ENCODE measurements at regions not wholly inside any gene's neighbourhood (a gene's known extent, or its start where the extent isn't known, plus 50 kb on each side); places are given as distances from the start of the nearest gene placed in this dataset.
A peak's percentile ranks its signal among the peaks of the same experiment; 100 is the strongest.

DNA sequence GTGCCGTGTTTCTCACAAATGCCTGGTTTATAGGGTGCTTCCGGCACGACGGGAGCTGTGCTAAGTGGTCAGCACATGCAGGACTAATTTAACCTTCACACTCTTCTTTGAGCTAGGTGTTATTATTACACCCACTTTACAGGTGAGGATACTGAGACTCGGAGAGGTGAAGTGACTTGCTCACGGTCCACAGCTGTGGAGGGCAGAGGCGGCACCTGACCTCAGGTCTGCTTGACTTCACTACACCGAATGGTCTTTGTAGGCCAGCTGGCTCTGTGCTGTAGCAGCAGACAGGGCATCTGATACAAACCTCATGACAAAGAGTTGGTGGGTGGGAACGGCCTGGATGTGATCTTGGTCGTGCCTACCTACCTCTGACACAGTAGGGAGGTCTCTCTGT lies 102.0 kb upstream of the BOD1 start:
- DNase-seq (no peak), ATAC-seq (no peak)
- no peaks in the 10 kb centered on the region for H3K27me3 ChIP-seq
- TF ChIP-seq, protein P1, sequence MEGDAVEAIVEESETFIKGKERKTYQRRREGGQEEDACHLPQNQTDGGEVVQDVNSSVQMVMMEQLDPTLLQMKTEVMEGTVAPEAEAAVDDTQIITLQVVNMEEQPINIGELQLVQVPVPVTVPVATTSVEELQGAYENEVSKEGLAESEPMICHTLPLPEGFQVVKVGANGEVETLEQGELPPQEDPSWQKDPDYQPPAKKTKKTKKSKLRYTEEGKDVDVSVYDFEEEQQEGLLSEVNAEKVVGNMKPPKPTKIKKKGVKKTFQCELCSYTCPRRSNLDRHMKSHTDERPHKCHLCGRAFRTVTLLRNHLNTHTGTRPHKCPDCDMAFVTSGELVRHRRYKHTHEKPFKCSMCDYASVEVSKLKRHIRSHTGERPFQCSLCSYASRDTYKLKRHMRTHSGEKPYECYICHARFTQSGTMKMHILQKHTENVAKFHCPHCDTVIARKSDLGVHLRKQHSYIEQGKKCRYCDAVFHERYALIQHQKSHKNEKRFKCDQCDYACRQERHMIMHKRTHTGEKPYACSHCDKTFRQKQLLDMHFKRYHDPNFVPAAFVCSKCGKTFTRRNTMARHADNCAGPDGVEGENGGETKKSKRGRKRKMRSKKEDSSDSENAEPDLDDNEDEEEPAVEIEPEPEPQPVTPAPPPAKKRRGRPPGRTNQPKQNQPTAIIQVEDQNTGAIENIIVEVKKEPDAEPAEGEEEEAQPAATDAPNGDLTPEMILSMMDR (IDR thresholded peaks at IDR 0.05), result no peak
- H3K27ac ChIP-seq, result no peak overlapping the region
- intact Hi-C loops (cut with DNase I), result no loop called here
- peaks cover 0 to 11% of the 10 kb centered on the region in 2 donors for H3K4me1 ChIP-seq
- no peak overlapping the region for H3K4me3 ChIP-seq
- no peaks in the 10 kb centered on the region for H3K36me3 ChIP-seq
- no peaks in the 10 kb centered on the region for H3K9me3 ChIP-seq

- Histone ChIP-seq H3K9me3 (no peaks in the 10 kb centered on the region), H3K4me1 (peaks cover 0 to 10% of the 10 kb centered on the region in 2 donors), H3K27ac (no peak overlapping the region), H3K27me3 (no peaks in the 10 kb centered on the region), H3K36me3 (no peaks in the 10 kb centered on the region), H3K4me3 (no peak overlapping the region)
- intact Hi-C loops (cut with DNase I), result no loop called here
- TF ChIP-seq, protein P1 (IDR thresholded peaks at IDR 0.05), result no peak
- ATAC-seq, result no peak
- DNase-seq, result no peak
Measured at GRCh38 chr5:173719731-173720082, 103.3 kb upstream of the BOD1 start.

DNA sequence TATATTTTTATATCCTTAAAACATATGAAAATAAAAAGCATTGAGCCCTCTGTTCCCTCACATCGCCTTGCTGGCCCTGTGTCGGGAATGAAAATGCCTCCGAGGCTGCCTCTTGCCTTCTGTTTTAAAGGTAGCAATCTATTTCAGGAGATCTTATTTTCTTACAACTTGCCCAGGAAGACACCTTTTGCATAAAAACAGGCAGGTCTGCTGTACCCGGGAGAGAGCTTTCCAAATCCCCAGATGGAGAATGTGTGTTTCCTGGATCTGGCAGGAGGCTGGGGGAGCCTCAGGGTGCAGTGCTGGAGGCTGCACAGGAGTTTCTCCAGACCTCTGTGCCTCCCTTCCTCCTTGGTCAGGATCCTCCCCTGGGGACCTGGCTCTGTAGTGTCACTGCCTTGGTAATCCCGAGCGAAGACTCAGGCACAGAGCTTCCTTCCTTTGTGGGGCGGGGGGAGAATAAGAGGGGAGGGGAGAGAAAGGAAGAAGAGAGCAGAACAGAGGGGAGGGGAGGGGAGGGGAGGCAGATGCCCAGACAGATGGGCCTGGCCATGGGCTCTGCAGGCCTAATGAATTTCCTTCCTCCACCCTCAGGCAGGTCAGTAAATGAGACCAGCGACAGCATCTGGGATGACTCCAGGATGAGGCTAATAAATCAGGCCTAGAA lies 104.0 kb upstream of the BOD1 start:
- Histone ChIP-seq H3K9me3 (no peaks in the 10 kb centered on the region), H3K4me3 (no peak overlapping the region), H3K4me1 (peaks cover 0 to 8% of the 10 kb centered on the region in 2 donors), H3K27me3 (no peaks in the 10 kb centered on the region), H3K27ac (no peak overlapping the region), H3K36me3 (no peaks in the 10 kb centered on the region)
- ATAC-seq (no peak), DNase-seq (no peak)
- TF ChIP-seq, protein P1 (IDR thresholded peaks at IDR 0.05), result no peak
- intact Hi-C loops (cut with DNase I), result no loop called here

DNA sequence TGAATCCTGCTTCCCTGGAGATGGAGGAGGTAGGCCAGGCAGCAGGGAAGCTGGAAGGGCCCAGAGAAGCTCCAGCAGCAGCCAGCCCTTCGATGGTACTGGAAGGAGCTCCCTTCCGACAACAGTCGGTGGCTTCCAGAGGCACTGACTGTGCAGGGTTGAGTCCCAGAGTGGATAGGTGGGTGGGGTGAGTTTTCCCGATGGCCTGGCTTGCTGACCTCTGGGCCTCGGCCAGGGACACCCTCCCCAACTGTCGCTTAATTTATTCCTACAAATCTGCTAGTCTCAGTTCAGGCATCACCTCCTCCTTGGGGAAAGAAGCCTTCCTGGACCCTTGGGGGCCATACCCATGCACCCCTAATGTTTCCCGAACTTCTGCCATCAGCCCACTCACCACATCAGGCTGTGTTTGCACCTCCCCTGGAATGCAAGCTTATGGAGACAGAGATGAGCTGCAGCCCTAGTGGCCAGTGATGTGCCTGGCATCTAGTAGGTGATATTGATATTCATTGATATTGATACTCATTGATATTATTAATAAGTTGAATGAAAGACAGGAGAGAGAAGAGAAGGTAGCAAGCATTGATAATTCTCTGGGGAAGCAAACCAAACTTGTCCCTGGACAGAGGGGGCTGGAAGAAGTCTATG lies 104.6 kb upstream of the BOD1 start:
- no peak overlapping the region for H3K4me3 ChIP-seq
- intact Hi-C loops (cut with DNase I), result no loop called here
- H3K27me3 ChIP-seq, result no peaks in the 10 kb centered on the region
- ATAC-seq (no peak), DNase-seq (no peak)
- peaks cover 0 to 8% of the 10 kb centered on the region in 2 donors for H3K4me1 ChIP-seq
- TF ChIP-seq, protein P1 (IDR thresholded peaks at IDR 0.05), result no peak
- no peaks in the 10 kb centered on the region for H3K9me3 ChIP-seq
- no peak overlapping the region for H3K27ac ChIP-seq
- no peaks in the 10 kb centered on the region for H3K36me3 ChIP-seq

DNA sequence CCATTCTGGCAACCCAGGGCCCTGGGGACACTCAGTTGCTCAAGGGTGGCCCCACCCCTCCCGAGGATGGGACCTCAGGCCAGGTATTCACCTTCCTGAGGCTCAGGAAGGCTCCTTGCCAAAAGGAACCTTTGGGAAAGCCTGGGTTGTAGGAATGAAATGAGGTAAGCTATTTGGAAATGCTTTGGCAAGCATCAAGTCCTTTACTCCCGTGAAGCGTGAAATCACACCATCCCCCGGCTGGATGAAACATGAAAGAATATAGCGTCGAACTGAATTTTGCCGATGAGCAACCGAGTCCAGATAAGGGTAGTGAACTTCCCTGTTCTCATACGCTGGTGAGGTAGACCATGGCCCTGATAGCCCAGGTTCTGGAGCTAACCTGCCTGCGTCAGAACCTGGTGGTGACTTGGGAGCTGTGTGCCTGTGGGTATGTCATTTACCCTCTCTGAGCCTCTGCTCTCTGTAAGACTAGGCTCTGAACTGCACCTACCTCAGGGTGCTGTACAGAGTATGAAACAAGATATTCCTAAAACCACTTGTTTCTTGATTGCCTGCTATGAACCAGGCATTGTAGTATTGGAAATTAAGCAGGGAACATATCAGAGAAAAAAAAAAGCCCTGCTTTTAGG lies 105.3 kb upstream of the BOD1 start:
- no peak overlapping the region for H3K4me3 ChIP-seq
- H3K27ac ChIP-seq, result no peak overlapping the region
- H3K27me3 ChIP-seq, result no peaks in the 10 kb centered on the region
- intact Hi-C loops (cut with DNase I), result no loop called here
- DNase-seq (no peak), ATAC-seq (peak; percentile 46)
- no peaks in the 10 kb centered on the region for H3K36me3 ChIP-seq
- TF ChIP-seq, protein P1 (IDR thresholded peaks at IDR 0.05), result no peak
- H3K9me3 ChIP-seq, result no peaks in the 10 kb centered on the region
- peaks cover 0 to 8% of the 10 kb centered on the region in 2 donors for H3K4me1 ChIP-seq

Measured in left lung (tissue), 4 donors.